ENCODE measurements at regions not wholly inside any gene's neighbourhood (a gene's known extent, or its start where the extent isn't known, plus 50 kb on each side); places are given as distances from the start of the nearest gene placed in this dataset.

GRCh38 chrX:39771089-39771488 is 326.7 kb downstream of the BCOR start:
- TF ChIP-seq, protein P1, sequence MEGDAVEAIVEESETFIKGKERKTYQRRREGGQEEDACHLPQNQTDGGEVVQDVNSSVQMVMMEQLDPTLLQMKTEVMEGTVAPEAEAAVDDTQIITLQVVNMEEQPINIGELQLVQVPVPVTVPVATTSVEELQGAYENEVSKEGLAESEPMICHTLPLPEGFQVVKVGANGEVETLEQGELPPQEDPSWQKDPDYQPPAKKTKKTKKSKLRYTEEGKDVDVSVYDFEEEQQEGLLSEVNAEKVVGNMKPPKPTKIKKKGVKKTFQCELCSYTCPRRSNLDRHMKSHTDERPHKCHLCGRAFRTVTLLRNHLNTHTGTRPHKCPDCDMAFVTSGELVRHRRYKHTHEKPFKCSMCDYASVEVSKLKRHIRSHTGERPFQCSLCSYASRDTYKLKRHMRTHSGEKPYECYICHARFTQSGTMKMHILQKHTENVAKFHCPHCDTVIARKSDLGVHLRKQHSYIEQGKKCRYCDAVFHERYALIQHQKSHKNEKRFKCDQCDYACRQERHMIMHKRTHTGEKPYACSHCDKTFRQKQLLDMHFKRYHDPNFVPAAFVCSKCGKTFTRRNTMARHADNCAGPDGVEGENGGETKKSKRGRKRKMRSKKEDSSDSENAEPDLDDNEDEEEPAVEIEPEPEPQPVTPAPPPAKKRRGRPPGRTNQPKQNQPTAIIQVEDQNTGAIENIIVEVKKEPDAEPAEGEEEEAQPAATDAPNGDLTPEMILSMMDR (IDR thresholded peaks at IDR 0.05; ENCODE audit: insufficient read depth, missing control alignments), result no peak
- DNase-seq (ENCODE audit: insufficient read length, low spot score), result no peak
- FAIRE-seq, result no peak

DNA sequence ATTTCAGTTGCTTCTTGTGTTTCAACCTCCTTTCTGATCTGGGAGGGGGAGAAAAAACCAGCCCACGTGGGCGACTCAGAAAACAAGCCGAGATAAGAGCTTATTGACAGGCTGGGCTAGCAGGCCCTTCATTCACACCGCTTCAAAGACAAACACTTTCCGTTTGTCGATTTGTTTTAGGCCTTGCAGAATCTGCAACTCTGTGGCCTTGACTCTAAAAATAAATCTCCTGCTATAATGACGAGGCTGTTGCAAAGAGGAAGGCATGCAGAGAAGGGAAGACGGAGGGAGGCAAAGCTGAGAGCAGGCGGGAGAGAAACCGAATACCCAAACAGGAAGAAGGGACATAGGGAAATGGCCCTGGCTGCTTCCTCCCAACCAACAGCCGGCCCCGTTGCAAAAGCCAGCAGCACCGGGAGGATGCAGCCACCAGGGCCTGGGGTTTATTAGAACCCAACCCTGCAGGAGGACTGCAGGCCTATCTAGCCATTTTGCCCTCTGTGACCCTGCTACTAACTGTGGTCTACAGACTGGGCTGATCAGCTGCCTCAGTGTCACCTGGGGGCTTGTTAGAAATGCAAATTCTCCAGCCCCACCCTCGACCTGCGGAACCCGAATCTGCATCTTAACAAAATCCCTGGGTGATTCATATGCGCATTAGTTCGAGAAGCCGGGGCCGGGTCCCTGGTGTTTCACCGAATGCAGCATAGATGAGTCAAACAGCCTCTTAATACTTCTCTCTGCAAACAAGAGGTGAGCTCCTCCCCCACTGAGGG is 325.5 kb downstream of the BCOR start:
- no peak for FAIRE-seq
- TF ChIP-seq, protein P1 (IDR thresholded peaks at IDR 0.05; ENCODE audit: insufficient read depth, missing control alignments), result no peak
- no peak for DNase-seq (ENCODE audit: insufficient read length, low spot score)

- TF ChIP-seq, protein P1 (IDR thresholded peaks at IDR 0.05; ENCODE audit: insufficient read depth, missing control alignments), result no peak
- DNase-seq (ENCODE audit: insufficient read length, low spot score), result no peak
- FAIRE-seq, result no peak
Observed at GRCh38 chrX:39773150-39773549, 324.6 kb downstream of the BCOR start.

DNA sequence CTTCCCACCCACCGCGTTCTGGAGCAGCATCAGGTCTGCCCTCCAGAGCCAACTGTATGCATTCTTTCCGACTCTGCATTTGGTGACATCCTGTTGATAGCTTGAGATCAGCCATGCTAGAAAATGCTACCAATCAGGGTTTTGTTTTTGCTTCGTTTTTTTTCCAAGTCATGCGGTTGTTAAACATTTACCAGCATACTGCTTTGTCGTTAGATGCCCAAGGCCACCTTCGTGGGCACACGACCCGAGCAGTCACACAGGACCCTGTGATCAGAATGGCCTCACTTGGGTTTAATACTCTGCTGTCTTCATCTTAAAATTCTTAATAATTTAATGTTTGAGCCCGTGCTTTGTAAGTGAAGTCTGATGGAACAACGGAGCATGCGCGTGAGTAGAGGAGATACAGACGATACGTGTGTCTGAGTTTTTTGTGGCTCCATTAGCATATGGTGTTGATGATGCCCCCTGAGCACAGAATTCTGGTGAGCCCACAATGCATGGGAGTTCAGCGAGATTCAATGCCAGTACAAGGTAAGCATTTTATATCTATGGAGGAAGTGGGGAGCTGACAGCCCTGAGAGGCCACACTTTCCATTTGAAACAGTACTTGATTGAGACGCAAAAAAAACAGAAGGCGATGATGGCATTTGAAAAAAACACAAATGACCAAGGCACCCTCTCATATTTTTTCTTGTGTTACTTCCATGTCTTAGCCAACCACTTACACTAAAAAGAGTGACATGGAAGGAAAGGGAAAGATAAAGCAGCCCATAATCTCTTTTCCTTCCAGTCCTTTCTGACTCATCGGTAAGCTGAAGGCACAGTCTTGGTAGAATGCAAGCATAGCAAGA is 323.6 kb downstream of the BCOR start:
- FAIRE-seq (no peak), DNase-seq (ENCODE audit: insufficient read length, low spot score) (no peak)
- TF ChIP-seq, protein P1 (IDR thresholded peaks at IDR 0.05; ENCODE audit: insufficient read depth, missing control alignments), result no peak

- DNase-seq (ENCODE audit: insufficient read length, low spot score), result no peak
- FAIRE-seq, result no peak
- TF ChIP-seq, protein P1 (IDR thresholded peaks at IDR 0.05; ENCODE audit: insufficient read depth, missing control alignments), result no peak
Observed at GRCh38 chrX:39774774-39775328, 322.9 kb downstream of the BCOR start.

DNA sequence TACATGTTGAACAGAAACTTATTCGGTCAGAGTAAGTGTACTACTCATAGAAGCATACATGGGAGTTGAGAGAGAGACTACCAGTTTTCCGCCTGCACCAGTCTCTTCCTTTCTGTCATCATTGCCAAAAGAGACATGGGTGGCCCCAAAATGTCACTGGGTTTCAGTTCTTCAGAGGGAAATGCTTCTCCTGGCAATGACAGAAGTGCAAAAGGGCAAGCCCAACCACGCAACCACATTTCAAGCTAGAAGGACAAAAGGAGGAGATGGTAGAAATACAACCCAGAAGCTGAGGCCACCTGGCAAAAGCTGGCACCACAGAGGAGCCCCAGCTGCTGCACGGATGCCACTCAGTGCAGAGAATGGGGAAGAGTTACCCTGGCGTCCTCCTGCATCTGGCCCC is 320.1 kb downstream of the BCOR start:
- FAIRE-seq, result no peak
- TF ChIP-seq, protein P1 (IDR thresholded peaks at IDR 0.05; ENCODE audit: insufficient read depth, missing control alignments), result no peak
- no peak for DNase-seq (ENCODE audit: insufficient read length, low spot score)
